Heart left ventricle (tissue), 16 donors: ENCODE measurements at regions not wholly inside any gene's neighbourhood (a gene's known extent, or its start where the extent isn't known, plus 50 kb on each side); places are given as distances from the start of the nearest gene placed in this dataset.
A peak's percentile ranks its signal among the peaks of the same experiment; 100 is the strongest.

ENCODE experiments used
- ATAC-seq, 4 donors: fragments of 200-7000 bp; cut with Tn5 transposase; one replicate each; pipeline ENCODE4 v1.9.1; 2020 to 2022; ENCODE audit warnings: moderate library complexity in 4 of 4, mild to moderate bottlenecking in 3 of 4, moderate number of reproducible peaks in 1 of 4
- DNase-seq, 5 donors: peaks; one replicate each; pipeline ENCODE4 v3.0.0-alpha.2; 2020
- H3K27ac ChIP-seq, 12 donors: fragments of 200-600 bp; sonication (generic) in 4 of 12; one replicate each; pipeline versions ENCODE4 v1.5.0 to v1.8.0; 2016 to 2022; ENCODE audit warnings: mild to moderate bottlenecking in 2 of 12
- H3K27me3 ChIP-seq, 9 donors: fragments of 200-600 bp; sonication (generic) in 2 of 9; one replicate each; pipeline versions ENCODE4 v1.5.1 to v1.8.0; 2016 to 2022; ENCODE audit warnings: mild to moderate bottlenecking in 3 of 9
- H3K36me3 ChIP-seq, 9 donors: fragments of 200-600 bp; sonication (generic) in 2 of 9; one replicate each; pipeline versions ENCODE4 v1.5.0 to v1.8.0; 2018 to 2022; ENCODE audit warnings: mild to moderate bottlenecking in 2 of 9
- H3K4me1 ChIP-seq, 12 donors: fragments of 200-600 bp; sonication (generic) in 4 of 12; one replicate each; pipeline versions ENCODE4 v1.5.0 to v1.8.0; 2016 to 2022; ENCODE audit warnings: mild to moderate bottlenecking in 3 of 12
- H3K4me3 ChIP-seq, 12 donors: fragments of 200-600 bp; sonication (generic) in 4 of 12; one replicate each; pipeline versions ENCODE4 v1.5.0 to v1.8.0; 2017 to 2022; ENCODE audit warnings: mild to moderate bottlenecking in 9 of 12, moderate library complexity in 4 of 12
- H3K9me3 ChIP-seq, 12 donors: fragments of 200-600 bp; sonication (generic) in 4 of 12; one replicate each; pipeline versions ENCODE4 v1.5.0 to v1.8.0; 2016 to 2022; ENCODE audit warnings: mild to moderate bottlenecking in 1 of 12
- POLR2A ChIP-seq, 2 donors: fragments of 450-650 bp; IDR thresholded peaks; one replicate each; pipeline ENCODE4 v1.6.1; 2017; ENCODE audit warnings: antibody characterized with exemption in 2 of 2, mild to moderate bottlenecking in 2 of 2, moderate library complexity in 2 of 2
- WGBS, 4 donors: extraction: QIAGEN DNeasy Blood & Tissue Kit in 2 of 4; methylation state at CpG; one replicate each; pipeline versions ENCODE4 v1.1.5 to v1.1.7; 2013 to 2018; 5-methylcytosine and 5-hydroxymethylcytosine counted together
- intact Hi-C, 10 donors: fragments of 100-400 bp; cut with DNase I; formaldehyde crosslinking; loops; one replicate each; pipeline versions ENCODE4 v1.11.1 to v1.14.2; 2022
- TF ChIP-seq, protein P1 (sequence below), 12 donors: fragments of 200-600 bp; sonication (generic) in 4 of 12; IDR thresholded peaks; one replicate each; pipeline versions ENCODE4 v1.5.0 to v1.8.0; 2018 to 2022; ENCODE audit warnings: antibody characterized with exemption in 12 of 12, mild to moderate bottlenecking in 5 of 12
- donor health status: ischemic (EF 13 %, LVEDD 7.1; RV severe dilation, severe dysfunction).
- donor health status: healthy with polysubstance abuse.
- donor health status: DM: no; HTN: yes; CAD: no.
- donor health status: DM: no; HTN: no; CAD: no.
- donor health status: ischemic (EF 25% LVEDD 6.9; RV normal size, moderate dysfunction).
- donor health status: ischemic (EF 25% LVEDD 5.7; RV mildly dilated, moderate dysfunction).
- donor health status: healthy.
- donor health status: DM: yes; HTN: yes; CAD: no.
- donor health status: ischemic (EF 35%, LVEDD 5.7; RV mildly dilated, moderate dysfunction).
- donor health status: nonischemic (EF 11% LVEDD 7.7; RV severe dilation, severe dysfunction).
- donor health status: DM: yes; HTN: yes; CAD: no.
- donor health status: PGD.
- donor health status: ischemic (EF 29% LVEDD 5.4; RV normal size, mild dysfunction).
- donor health status: nonischemic (EF 23%, LVEDD 6.1; RV moderate dilation, normal function).

DNA sequence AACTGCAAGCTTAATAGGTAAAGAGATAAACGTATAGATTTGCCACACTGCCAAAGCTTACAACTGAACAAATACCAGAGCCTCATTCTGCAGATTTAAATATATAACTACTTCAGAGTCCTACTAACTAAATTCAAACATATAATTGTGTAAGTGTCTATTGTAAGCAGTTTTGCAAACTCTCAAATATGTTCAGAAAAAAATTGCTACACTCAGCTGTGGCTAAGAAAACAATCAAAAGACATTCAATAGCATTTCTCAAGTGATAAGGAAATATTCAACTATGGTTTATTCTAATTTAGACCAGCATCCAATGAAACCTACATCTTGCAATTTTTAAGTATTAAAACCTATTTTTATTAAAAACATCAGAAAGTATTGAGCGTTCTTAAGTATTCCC lies 202.4 kb downstream of the KCTD12 start:
- H3K4me1 ChIP-seq = peaks cover 0 to 22% (median 5%) of the 10 kb centered on the region in 12 donors
- no peaks in the 10 kb centered on the region for H3K9me3 ChIP-seq
- peak overlapping the region in 1 of 12 donors; percentile 13 for H3K27ac ChIP-seq
- no peak for DNase-seq
- intact Hi-C loops = loop anchor here in 1 of 10 donors (2.0 kb wide), 1 partner anchor 69 kb away; no protein-coding TSS in a partner anchor
- TF ChIP-seq POLR2A (IDR thresholded peaks at IDR 0.05) = no peak
- TF ChIP-seq, protein P1, sequence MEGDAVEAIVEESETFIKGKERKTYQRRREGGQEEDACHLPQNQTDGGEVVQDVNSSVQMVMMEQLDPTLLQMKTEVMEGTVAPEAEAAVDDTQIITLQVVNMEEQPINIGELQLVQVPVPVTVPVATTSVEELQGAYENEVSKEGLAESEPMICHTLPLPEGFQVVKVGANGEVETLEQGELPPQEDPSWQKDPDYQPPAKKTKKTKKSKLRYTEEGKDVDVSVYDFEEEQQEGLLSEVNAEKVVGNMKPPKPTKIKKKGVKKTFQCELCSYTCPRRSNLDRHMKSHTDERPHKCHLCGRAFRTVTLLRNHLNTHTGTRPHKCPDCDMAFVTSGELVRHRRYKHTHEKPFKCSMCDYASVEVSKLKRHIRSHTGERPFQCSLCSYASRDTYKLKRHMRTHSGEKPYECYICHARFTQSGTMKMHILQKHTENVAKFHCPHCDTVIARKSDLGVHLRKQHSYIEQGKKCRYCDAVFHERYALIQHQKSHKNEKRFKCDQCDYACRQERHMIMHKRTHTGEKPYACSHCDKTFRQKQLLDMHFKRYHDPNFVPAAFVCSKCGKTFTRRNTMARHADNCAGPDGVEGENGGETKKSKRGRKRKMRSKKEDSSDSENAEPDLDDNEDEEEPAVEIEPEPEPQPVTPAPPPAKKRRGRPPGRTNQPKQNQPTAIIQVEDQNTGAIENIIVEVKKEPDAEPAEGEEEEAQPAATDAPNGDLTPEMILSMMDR (IDR thresholded peaks at IDR 0.05) = no peak
- no peak for ATAC-seq
- H3K27me3 ChIP-seq = no peaks in the 10 kb centered on the region
- H3K36me3 ChIP-seq = no peaks in the 10 kb centered on the region
- 81 to 88% (median 84%) methylated on average over 2 of the region's 2 CpGs for WGBS, 4 donors
- no peak overlapping the region for H3K4me3 ChIP-seq

DNA sequence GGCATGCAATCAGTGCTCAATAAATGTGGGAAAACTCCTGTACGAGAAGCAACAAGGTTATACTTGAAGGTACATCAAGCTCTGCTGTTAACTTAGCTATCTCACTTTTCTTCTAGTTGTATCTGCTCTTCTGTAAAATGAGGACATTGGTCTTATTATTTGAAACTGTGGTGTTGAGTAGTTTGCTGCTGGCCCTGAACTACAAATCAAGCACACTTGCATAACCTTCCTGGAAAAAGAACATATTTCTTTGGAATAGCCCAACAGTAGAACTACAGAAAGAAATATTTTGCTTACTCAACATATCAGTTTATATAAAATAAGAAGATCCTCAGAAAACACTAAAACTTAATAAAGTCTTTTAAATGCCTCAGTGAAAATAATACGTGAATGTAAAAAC lies 203.0 kb downstream of the KCTD12 start:
- intact Hi-C loops = no loop called here
- no peak for ATAC-seq

DNA sequence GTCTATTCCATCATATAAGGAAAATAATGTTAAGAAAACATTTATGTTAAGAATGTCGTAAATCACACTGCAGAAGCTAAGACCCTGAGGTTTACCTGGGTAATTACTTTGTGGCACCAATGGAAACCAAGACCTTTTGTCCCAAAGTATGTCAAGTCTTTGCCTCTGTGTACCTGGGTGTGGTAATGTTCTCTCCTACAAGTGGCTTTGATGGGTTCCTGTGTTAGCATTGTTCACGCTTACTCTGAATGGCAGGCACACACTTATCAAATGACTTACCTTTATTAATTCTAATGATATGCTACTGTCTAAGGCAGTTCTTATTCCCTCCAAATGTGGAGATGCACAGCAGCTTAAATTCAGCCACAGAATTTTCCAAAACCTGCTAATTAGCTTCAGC lies 206.1 kb downstream of the KCTD12 start:
- ATAC-seq (no peak), DNase-seq (no peak)
- TF ChIP-seq POLR2A (IDR thresholded peaks at IDR 0.05) = no peak
- TF ChIP-seq, protein P1 (IDR thresholded peaks at IDR 0.05) = no peak
- WGBS, 4 donors = 75 to 97% (median 81%) methylated on average over 2 of the region's 2 CpGs
- H3K9me3 ChIP-seq = no peaks in the 10 kb centered on the region
- no peaks in the 10 kb centered on the region for H3K36me3 ChIP-seq
- no peaks in the 10 kb centered on the region for H3K27me3 ChIP-seq
- no peak overlapping the region for H3K27ac ChIP-seq
- intact Hi-C loops = no loop called here
- H3K4me1 ChIP-seq = peaks cover 0 to 21% (median 1%) of the 10 kb centered on the region in 12 donors
- H3K4me3 ChIP-seq = no peak overlapping the region

More for the DNA sequence above, 203.0 kb downstream of the KCTD12 start:
- H3K27ac ChIP-seq = no peak overlapping the region
- TF ChIP-seq POLR2A (IDR thresholded peaks at IDR 0.05) = no peak
- TF ChIP-seq, protein P1 (IDR thresholded peaks at IDR 0.05) = no peak
- H3K4me3 ChIP-seq = no peak overlapping the region
- H3K27me3 ChIP-seq = no peaks in the 10 kb centered on the region
- peaks cover 0 to 22% (median 5%) of the 10 kb centered on the region in 12 donors for H3K4me1 ChIP-seq
- no peaks in the 10 kb centered on the region for H3K9me3 ChIP-seq
- H3K36me3 ChIP-seq = no peaks in the 10 kb centered on the region
- 90 to 97% (median 93%) methylated on average over 2 of the region's 2 CpGs for WGBS, 4 donors
- no peak for DNase-seq

DNA sequence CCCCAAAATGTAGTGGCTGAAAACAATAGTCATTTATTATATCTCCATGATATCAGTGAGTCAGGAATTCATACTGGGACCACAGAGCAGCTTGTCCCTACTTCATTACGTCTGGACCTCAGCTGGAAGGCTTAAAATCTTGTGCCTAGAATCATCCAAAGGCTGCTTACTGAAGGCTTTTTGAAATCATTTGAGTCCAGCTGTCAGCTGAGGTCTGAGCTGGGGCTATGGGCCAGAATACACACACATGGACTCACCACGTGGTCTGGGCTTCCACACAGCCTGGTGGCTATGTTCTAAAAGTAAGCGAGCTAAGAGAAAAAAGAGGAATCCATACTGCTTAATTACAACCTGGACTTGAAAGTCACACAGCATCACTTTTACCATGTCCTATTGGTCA lies 209.2 kb downstream of the KCTD12 start:
- TF ChIP-seq, protein P1 (IDR thresholded peaks at IDR 0.05) = no peak
- TF ChIP-seq POLR2A (IDR thresholded peaks at IDR 0.05) = no peak
- intact Hi-C loops = loop anchor here in 1 of 10 donors (10.0 kb wide), 1 partner anchor 138 kb away; no protein-coding TSS in a partner anchor
- Histone ChIP-seq H3K27ac (peak overlapping the region in 5 of 12 donors; percentile 8 to 41 (median 20)), H3K27me3 (no peaks in the 10 kb centered on the region), H3K4me1 (peaks cover 0 to 7% (median 0%) of the 10 kb centered on the region in 12 donors), H3K9me3 (no peaks in the 10 kb centered on the region), H3K4me3 (no peak overlapping the region), H3K36me3 (no peaks in the 10 kb centered on the region)
- 56 to 73% (median 63%) methylated on average over 3 of the region's 3 CpGs for WGBS, 4 donors
- ATAC-seq (peak; percentile 71 to 96 (median 94)), DNase-seq (peak; percentile 60 to 74 (median 66))
